NCI-H460 (cell line): ENCODE measurements at regions not wholly inside any gene's neighbourhood (a gene's known extent, or its start where the extent isn't known, plus 50 kb on each side); places are given as distances from the start of the nearest gene placed in this dataset.

Source experiments
- DNase-seq: peaks from one replicate; pipeline ENCODE4 v3.0.0-alpha.2; 2016; ENCODE audit warnings: low read depth; ENCODE audit errors: extremely low read depth

GRCh38 chr11:134915881-134916280 is 503.8 kb upstream of the B3GAT1 start:
- no peak for DNase-seq

DNA sequence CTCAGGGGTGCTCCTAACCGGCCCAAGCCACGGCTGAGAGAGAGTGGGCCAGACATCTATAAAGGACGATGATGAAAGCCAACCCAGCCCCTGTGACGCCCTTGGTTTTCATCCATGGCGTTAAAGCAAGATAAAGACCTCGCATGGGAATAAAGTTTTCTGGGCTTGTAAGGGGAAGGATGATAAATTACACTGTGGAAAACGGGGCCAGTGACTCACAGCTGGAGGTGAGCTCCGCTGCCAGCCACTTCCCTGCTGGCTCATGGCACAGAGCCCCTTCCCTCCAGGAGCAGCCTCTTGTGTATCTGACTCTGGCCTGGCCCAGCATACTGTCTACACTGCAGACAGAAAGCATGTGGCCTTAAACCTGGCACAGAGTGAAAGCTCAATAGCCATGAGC is 503.2 kb upstream of the B3GAT1 start:
- DNase-seq, result no peak

- no peak for DNase-seq
Measured at GRCh38 chr11:134913999-134914590, 502.1 kb upstream of the B3GAT1 start.

DNA sequence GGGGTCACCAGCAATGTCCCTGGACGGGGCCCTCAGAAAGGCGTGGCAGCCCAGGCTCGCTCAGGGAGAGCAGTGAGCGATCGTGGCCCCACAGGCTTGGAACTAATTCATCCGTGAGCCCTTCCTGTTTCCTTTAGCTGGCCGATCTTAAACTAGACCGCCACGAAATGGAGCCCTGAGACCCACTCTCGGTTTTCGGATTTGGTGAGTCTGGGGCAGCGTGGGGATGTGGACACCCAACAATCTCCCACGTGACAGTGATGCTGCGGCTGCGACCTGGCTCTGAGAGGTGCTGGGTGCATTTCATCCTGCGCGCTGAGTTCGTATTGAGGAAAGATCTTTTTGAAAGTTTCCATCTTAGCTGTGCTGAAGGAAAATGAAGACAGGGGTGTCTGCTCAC is 501.3 kb upstream of the B3GAT1 start:
- no peak for DNase-seq

DNA sequence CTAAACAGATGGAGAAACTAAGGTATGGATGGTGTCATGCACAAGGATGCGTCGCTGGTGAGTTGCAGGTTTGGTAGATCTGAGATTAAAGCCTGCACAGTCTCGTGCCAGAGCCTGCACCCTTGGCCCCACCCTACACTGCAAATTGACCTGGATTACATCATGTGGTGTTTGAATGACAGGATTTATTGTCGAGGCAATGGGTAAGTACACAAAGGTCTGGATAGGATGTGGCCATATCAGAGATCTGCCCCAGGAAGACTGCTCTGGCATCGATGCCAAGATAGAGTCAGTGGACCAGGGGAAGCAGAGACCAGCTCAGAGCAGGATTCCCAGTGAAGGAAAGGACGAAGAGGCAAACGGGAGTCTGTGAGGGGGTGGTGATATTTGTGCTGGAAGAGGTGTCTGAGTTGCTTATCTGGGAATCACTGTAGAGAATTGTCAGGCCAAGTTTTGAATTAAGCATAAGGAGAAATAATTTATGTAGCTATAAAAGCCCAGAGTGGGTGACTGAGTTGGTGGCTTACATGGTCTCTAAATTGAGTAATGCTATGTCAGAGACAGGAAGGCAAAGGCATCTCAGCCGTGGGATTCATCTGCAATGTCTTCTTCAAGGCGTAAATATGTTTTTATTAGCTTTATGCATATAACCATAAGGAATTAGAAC is 499.6 kb upstream of the B3GAT1 start:
- no peak for DNase-seq

DNA sequence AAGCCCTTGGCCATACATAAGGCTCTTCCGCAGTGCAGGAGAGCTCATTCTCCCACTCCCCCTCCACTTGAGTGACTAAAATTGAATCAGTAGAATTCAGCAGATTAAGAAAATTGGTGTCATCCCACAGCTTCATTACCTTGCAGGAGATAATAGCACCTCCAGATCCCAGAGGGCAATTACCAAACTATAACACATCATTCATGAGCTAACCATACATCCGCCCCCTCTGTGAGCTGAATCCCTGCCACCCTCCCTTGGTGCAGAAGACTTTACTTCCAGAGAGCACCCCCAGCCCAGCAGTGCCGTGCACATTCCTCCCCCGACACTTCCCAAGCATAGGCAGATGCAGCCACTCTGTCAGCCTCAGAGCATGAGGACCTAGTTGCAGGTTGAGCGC is 496.5 kb upstream of the B3GAT1 start:
- DNase-seq, result no peak

GRCh38 chr11:134907636-134908035 is 495.6 kb upstream of the B3GAT1 start:
- no peak for DNase-seq

GRCh38 chr11:134906356-134906955 is 494.4 kb upstream of the B3GAT1 start:
- DNase-seq, result no peak

DNA sequence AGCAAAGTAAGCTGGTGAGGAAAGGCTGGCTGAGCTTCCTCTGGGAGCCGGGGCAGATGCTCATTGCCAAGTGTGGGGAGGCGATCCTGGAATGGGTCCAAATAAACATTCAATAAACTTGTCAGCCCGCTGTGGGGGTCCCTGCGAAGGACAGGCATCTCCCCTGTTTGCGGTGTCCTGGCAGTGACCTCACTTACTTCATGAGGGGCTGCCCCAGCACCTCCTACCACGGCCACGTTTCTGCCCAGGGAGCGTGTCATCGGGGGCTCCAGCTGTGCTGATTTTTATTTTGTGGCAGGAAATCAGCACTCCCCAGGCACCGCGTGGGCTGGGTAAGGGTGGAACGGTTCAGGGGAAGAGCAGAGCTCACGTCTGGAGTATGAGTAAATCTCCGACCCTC is 493.9 kb upstream of the B3GAT1 start:
- no peak for DNase-seq

- no peak for DNase-seq
Measured at GRCh38 chr11:134905517-134905916, 493.5 kb upstream of the B3GAT1 start.

GRCh38 chr11:134904103-134904790 is 492.2 kb upstream of the B3GAT1 start:
- DNase-seq, result no peak

DNA sequence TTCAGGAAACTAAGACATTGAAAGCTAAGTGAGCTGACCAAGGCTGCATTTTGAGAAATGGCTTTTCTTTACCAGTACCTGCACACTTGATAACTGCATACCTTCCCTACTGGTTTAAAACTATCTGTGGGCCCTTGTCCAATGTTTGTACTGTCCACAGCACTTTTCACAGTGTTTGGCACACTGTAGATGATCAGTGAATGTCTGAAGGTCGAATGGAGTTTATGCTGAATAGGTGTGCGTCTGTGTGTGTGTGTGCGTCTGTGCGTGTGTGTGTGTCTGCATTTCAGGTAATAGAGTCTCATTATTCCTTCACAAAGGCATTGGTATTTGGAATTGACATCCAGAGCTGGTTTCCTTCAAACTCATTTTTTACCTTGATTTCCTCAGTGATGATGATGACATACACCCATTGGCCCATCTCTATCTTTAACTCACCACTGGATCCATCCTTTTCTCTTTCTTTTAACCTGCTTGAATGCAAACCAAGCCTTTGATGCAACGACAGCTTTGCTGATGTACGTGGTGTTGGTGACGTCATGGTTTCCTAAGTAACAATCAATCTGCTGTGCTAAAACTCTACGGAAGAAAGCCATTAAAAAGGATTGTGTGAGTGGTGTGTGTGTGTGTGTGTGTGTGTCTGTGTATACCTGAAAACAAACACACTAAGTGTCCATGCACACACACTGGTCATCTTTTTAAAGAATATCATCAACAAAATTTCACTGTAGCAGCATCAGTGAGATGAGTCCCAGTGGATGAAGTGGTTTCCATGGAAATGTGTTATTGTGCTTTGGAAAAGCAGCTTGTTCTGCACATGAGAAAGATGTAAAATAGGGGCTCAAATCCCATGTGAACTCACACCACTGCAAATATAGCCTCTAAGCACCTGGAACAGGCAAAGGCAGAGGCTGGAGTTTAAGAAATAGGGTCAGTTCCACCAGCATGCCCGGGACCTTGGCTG is 490.2 kb upstream of the B3GAT1 start:
- DNase-seq, result no peak

DNA sequence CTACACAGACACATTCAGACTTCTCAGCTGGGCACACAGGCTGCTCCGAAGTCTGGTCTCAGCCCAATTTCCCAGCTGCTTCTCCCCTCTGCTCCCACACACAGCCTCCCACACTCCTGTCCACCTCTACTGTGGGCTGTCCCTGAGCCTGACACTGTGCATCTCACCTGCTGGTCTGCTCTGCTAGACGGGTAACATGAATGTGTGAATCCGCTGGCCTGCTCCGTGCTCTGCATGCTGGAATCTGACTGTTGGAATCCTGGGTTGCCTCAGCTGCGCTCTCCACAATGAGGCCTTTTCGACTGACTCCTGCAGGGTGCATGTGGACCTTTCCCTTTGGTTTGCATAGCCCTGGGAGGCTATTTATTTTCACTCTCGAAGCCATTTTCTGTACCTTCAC is 489.5 kb upstream of the B3GAT1 start:
- DNase-seq, result no peak

- DNase-seq, result no peak
Measured at GRCh38 chr11:134893810-134894685, 482.0 kb upstream of the B3GAT1 start.

GRCh38 chr11:134890446-134890845 is 478.4 kb upstream of the B3GAT1 start:
- no peak for DNase-seq

- DNase-seq, result no peak
Measured at GRCh38 chr11:134889832-134890231, 477.8 kb upstream of the B3GAT1 start.

DNA sequence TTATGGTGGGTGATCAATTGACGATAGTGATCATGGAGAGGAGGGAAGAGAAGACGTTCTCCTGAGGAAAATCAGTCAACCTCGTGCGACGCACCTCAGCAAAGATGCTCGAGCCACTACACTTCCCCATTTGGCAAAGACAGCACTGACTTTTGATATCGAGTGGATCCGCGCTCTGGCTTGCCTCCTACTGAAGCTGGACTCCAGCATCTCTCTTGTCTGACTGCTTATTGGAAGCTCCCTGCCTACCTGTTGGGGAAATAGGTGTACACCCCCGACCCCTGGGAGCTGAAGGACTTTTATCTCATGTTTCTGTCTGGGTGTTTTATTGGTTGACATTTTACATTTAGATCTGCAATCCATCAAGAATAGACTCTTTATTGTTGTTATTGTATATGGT is 476.8 kb upstream of the B3GAT1 start:
- no peak for DNase-seq

- DNase-seq, result no peak
Measured at GRCh38 chr11:134887896-134888295, 475.9 kb upstream of the B3GAT1 start.

- no peak for DNase-seq
Measured at GRCh38 chr11:134883484-134883883, 471.4 kb upstream of the B3GAT1 start.
